PC-9 (cell line): ENCODE measurements at regions not wholly inside any gene's neighbourhood (a gene's known extent, or its start where the extent isn't known, plus 50 kb on each side); places are given as distances from the start of the nearest gene placed in this dataset.

Experiments used
- BruUV-seq: library from RNA; stranded (reverse); fragments of 400-500 nt; replicated peaks from 2 replicates; lab custom pipeline; 2021; lab: Mats Ljungman, UMichigan
- CTCF ChIA-PET: fragments of 300-600 bp; sonication (Branson Sonifier 250); formaldehyde crosslinking; loops from one replicate; lab custom pipeline; 2022; ENCODE audit warnings: antibody characterized with exemption; lab: Charles Lee
- POLR2A ChIA-PET: fragments of 300-600 bp; sonication (Branson Sonifier 250); formaldehyde crosslinking; loops from one replicate; lab custom pipeline; 2022; ENCODE audit warnings: antibody characterized with exemption; ENCODE audit not compliant: unreplicated experiment; lab: Charles Lee
- DNase-seq, 2 experiments: peaks; one replicate each; pipeline versions ENCODE4 v3.0.0 to v3.0.0-alpha.2; 2015 to 2022; ENCODE audit warnings: mixed read lengths in 1 of 2
- H2AFZ ChIP-seq: fragments of 200-600 bp; sonication (generic); 2 replicates; pipeline ENCODE4 v1.8.1; 2017; ENCODE audit warnings: antibody characterized with exemption
- H3F3A ChIP-seq: fragments of 200-600 bp; sonication (generic); 2 replicates; pipeline ENCODE4 v1.8.1; 2017; ENCODE audit warnings: antibody characterized with exemption, mild to moderate bottlenecking, low read depth; ENCODE audit not compliant: insufficient read depth
- H3K27ac ChIP-seq: fragments of 200-600 bp; sonication (generic); 2 replicates; pipeline ENCODE4 v1.6.1; 2016; ENCODE audit warnings: mixed run types
- H3K27me3 ChIP-seq: fragments of 200-600 bp; sonication (generic); 2 replicates; pipeline ENCODE4 v1.6.1; 2016; ENCODE audit warnings: low read depth, mixed run types; ENCODE audit not compliant: insufficient read depth
- H3K36me3 ChIP-seq: fragments of 200-600 bp; sonication (generic); 2 replicates; pipeline ENCODE4 v1.6.1; 2016; ENCODE audit warnings: low read depth, mixed run types
- H3K4me1 ChIP-seq: fragments of 200-600 bp; sonication (generic); replicated peaks from 2 replicates; pipeline ENCODE4 v1.6.1; 2016; ENCODE audit warnings: mixed run types; ENCODE audit not compliant: insufficient read depth
- H3K4me2 ChIP-seq: fragments of 200-600 bp; sonication (generic); 2 replicates; pipeline ENCODE4 v1.6.1; 2017; ENCODE audit warnings: mixed run types
- H3K4me3 ChIP-seq: fragments of 200-600 bp; sonication (generic); 2 replicates; pipeline ENCODE4 v1.6.1; 2016; ENCODE audit warnings: mixed run types
- H3K79me2 ChIP-seq: fragments of 200-600 bp; sonication (generic); 2 replicates; pipeline ENCODE4 v1.6.1; 2017; ENCODE audit warnings: low read depth, mixed run types
- H3K9me2 ChIP-seq: fragments of 200-600 bp; sonication (generic); 2 replicates; pipeline ENCODE4 v1.8.1; 2017; ENCODE audit warnings: mild to moderate bottlenecking; ENCODE audit not compliant: insufficient read depth
- H3K9me3 ChIP-seq: fragments of 200-600 bp; sonication (generic); 2 replicates; pipeline ENCODE4 v1.8.1; 2016; ENCODE audit warnings: low read depth; ENCODE audit not compliant: insufficient read depth
- H4K20me1 ChIP-seq: fragments of 200-600 bp; sonication (generic); 2 replicates; pipeline ENCODE4 v1.8.1; 2017; ENCODE audit not compliant: insufficient read depth
- CTCF ChIP-seq: fragments of 200-600 bp; sonication (generic); conservative IDR thresholded peaks from 2 replicates; pipeline ENCODE4 v1.6.1; 2017; ENCODE audit warnings: mixed run types, antibody characterized with exemption, mild to moderate bottlenecking, moderate library complexity
- EZH2 ChIP-seq: fragments of 200-600 bp; sonication (generic); IDR thresholded peaks from 2 replicates; pipeline ENCODE4 v1.8.0; 2017; ENCODE audit warnings: antibody characterized with exemption, low read depth
- intact Hi-C: fragments of 100-400 bp; cut with micrococcal nuclease; formaldehyde crosslinking; loops from one replicate; pipeline ENCODE4 v1.10.0; 2022; ENCODE audit not compliant: unreplicated experiment

- TF ChIP-seq EZH2 = no peak
- no peak for TF ChIP-seq CTCF
- DNase-seq = no peak
- H3K36me3 ChIP-seq = no peaks in the 10 kb centered on the region
- ChIA-PET CTCF (no interaction called here), POLR2A (no interaction called here)
- H3K27ac ChIP-seq = no peak overlapping the region
- H3K4me2 ChIP-seq = no peak overlapping the region
- no peak overlapping the region for H2AFZ ChIP-seq
- H3K9me2 ChIP-seq = no peaks in the 10 kb centered on the region
- BruUV-seq = no TSS peak
- H4K20me1 ChIP-seq = no peaks in the 10 kb centered on the region
- no peaks in the 10 kb centered on the region for H3K4me1 ChIP-seq
- no peaks in the 10 kb centered on the region for H3F3A ChIP-seq
- H3K27me3 ChIP-seq = peaks cover 80% of the 10 kb centered on the region
- H3K79me2 ChIP-seq = no peaks in the 10 kb centered on the region
- intact Hi-C loops = no loop called here
- no peak overlapping the region for H3K4me3 ChIP-seq
- peaks cover 12% of the 10 kb centered on the region; the same call in 1 of the 2 replicates for H3K9me3 ChIP-seq
Measured at GRCh38 chr7:157472311-157473050, 135.7 kb downstream of the DNAJB6 start.

GRCh38 chr7:157473051-157473569 lies 136.3 kb downstream of the DNAJB6 start:
- H3K79me2 ChIP-seq = no peaks in the 10 kb centered on the region
- 0 out of 2 replicates have a peak, but pooled peaks cover 4% of the 10 kb centered on the region for H3K4me1 ChIP-seq
- H3K4me2 ChIP-seq = no peak overlapping the region
- intact Hi-C loops = no loop called here
- H3K27ac ChIP-seq = no peak overlapping the region
- no TSS peak for BruUV-seq
- ChIA-PET POLR2A (no interaction called here), CTCF (no interaction called here)
- no peak for DNase-seq
- H3K36me3 ChIP-seq = no peaks in the 10 kb centered on the region
- no peak overlapping the region for H3K4me3 ChIP-seq
- TF ChIP-seq EZH2 (no peak), CTCF (no peak)
- no peaks in the 10 kb centered on the region for H3F3A ChIP-seq
- H3K27me3 ChIP-seq = peaks cover 80% of the 10 kb centered on the region
- H3K9me3 ChIP-seq = peaks cover 12% of the 10 kb centered on the region; the same call in 1 of the 2 replicates
- no peak overlapping the region for H2AFZ ChIP-seq
- no peaks in the 10 kb centered on the region for H3K9me2 ChIP-seq
- H4K20me1 ChIP-seq = no peaks in the 10 kb centered on the region

GRCh38 chr7:157474685-157475084 lies 137.9 kb downstream of the DNAJB6 start:
- Histone ChIP-seq H3K4me1 (0 out of 2 replicates have a peak, but pooled peaks cover 4% of the 10 kb centered on the region), H3K27me3 (peaks cover 77% of the 10 kb centered on the region), H3K9me3 (peaks cover 12% of the 10 kb centered on the region; the same call in 1 of the 2 replicates), H3K79me2 (no peaks in the 10 kb centered on the region), H3K27ac (no peak overlapping the region), H4K20me1 (no peaks in the 10 kb centered on the region), H3F3A (no peaks in the 10 kb centered on the region), H3K4me2 (no peak overlapping the region), H2AFZ (no peak overlapping the region), H3K36me3 (no peaks in the 10 kb centered on the region), H3K4me3 (no peak overlapping the region), H3K9me2 (no peaks in the 10 kb centered on the region)
- TF ChIP-seq CTCF = peak; percentile 72
- no peak for TF ChIP-seq EZH2
- peak in 1 of 2 experiments; percentile 34 for DNase-seq
- BruUV-seq = no TSS peak
- POLR2A ChIA-PET = no interaction called here
- CTCF ChIA-PET = no interaction called here
- intact Hi-C loops = no loop called here
